ENCODE measurements at regions not wholly inside any gene's neighbourhood (a gene's known extent, or its start where the extent isn't known, plus 50 kb on each side); places are given as distances from the start of the nearest gene placed in this dataset.

- no peak overlapping the region for H3K27ac ChIP-seq
- no peaks in the 10 kb centered on the region for H3K27me3 ChIP-seq
- intact Hi-C loops (cut with DNase I), result no loop called here
- no peaks in the 10 kb centered on the region for H3K36me3 ChIP-seq
- H3K4me3 ChIP-seq (replicated peaks in 1 of 3), result no peak overlapping the region
- TF ChIP-seq CTCF (IDR thresholded peaks at IDR 0.05), result no peak
- no peak for TF ChIP-seq POLR2A (IDR thresholded peaks at IDR 0.05)
- no peaks in the 10 kb centered on the region for H3K9me3 ChIP-seq
- DNase-seq, result peak; percentile 6 to 13
- no peaks in the 10 kb centered on the region for H3K4me1 ChIP-seq
- WGBS, 2 donors, result 18 to 56% methylated on average over 2 of the region's 2 CpGs
Measured at GRCh38 chr14:82905762-82906161, 1372.1 kb upstream of the SEL1L start.

- WGBS, 2 donors, result 62 to 75% methylated on average over 2 of the region's 2 CpGs
Measured at GRCh38 chr14:82911930-82912329, 1378.3 kb upstream of the SEL1L start.

GRCh38 chr14:82913396-82913795, 1379.7 kb upstream of the SEL1L start:
- H3K4me1 ChIP-seq, result no peaks in the 10 kb centered on the region
- TF ChIP-seq CTCF (IDR thresholded peaks at IDR 0.05), result no peak
- TF ChIP-seq POLR2A (IDR thresholded peaks at IDR 0.05), result no peak
- no peaks in the 10 kb centered on the region for H3K36me3 ChIP-seq
- intact Hi-C loops (cut with DNase I), result no loop called here
- H3K4me3 ChIP-seq (replicated peaks in 1 of 3), result no peak overlapping the region
- H3K9me3 ChIP-seq, result no peaks in the 10 kb centered on the region
- no peak for DNase-seq
- H3K27me3 ChIP-seq, result no peaks in the 10 kb centered on the region
- H3K27ac ChIP-seq, result no peak overlapping the region

More at GRCh38 chr14:82911930-82912329, 1378.3 kb upstream of the SEL1L start:
- Histone ChIP-seq H3K36me3 (no peaks in the 10 kb centered on the region), H3K4me1 (no peaks in the 10 kb centered on the region), H3K9me3 (no peaks in the 10 kb centered on the region), H3K27me3 (no peaks in the 10 kb centered on the region), H3K4me3 (replicated peaks in 1 of 3) (no peak overlapping the region), H3K27ac (no peak overlapping the region)
- no peak for DNase-seq
- TF ChIP-seq POLR2A (IDR thresholded peaks at IDR 0.05), result no peak
- TF ChIP-seq CTCF (IDR thresholded peaks at IDR 0.05), result no peak
- intact Hi-C loops (cut with DNase I), result no loop called here

- Histone ChIP-seq H3K9me3 (no peaks in the 10 kb centered on the region), H3K27ac (no peak overlapping the region), H3K4me1 (no peaks in the 10 kb centered on the region), H3K4me3 (replicated peaks in 1 of 3) (no peak overlapping the region), H3K27me3 (no peaks in the 10 kb centered on the region), H3K36me3 (no peaks in the 10 kb centered on the region)
- intact Hi-C loops (cut with DNase I), result no loop called here
- TF ChIP-seq POLR2A (IDR thresholded peaks at IDR 0.05) (no peak), CTCF (IDR thresholded peaks at IDR 0.05) (no peak)
- DNase-seq, result no peak
- 86 to 87% methylated on average over 3 of the region's 3 CpGs for WGBS, 2 donors
Measured at GRCh38 chr14:82915381-82915780, 1381.7 kb upstream of the SEL1L start.

GRCh38 chr14:82935691-82936090, 1402.0 kb upstream of the SEL1L start:
- Histone ChIP-seq H3K27me3 (no peaks in the 10 kb centered on the region), H3K9me3 (no peaks in the 10 kb centered on the region), H3K4me3 (replicated peaks in 1 of 3) (no peak overlapping the region), H3K4me1 (no peaks in the 10 kb centered on the region), H3K36me3 (no peaks in the 10 kb centered on the region), H3K27ac (no peak overlapping the region)
- no peak for DNase-seq
- WGBS, 2 donors, result 78 to 82% methylated on average over 1 of the region's 1 CpG
- intact Hi-C loops (cut with DNase I), result no loop called here
- TF ChIP-seq POLR2A (IDR thresholded peaks at IDR 0.05) (no peak), CTCF (IDR thresholded peaks at IDR 0.05) (no peak)
